Trophoblast cell (in vitro differentiated cells and primary cell): ENCODE measurements at regions not wholly inside any gene's neighbourhood (a gene's known extent, or its start where the extent isn't known, plus 50 kb on each side); places are given as distances from the start of the nearest gene placed in this dataset.
"Not testable (repeated sequence)": the region's sequence is repeated elsewhere in the genome, so short reads cannot be mapped to it uniquely, and the experiment has no call there.

ENCODE experiments used
- DNase-seq, 2 donors: peaks; one replicate each; pipeline ENCODE4 v3.0.0-alpha.2; 2016
- H2AFZ ChIP-seq: 2 replicates; pipeline ENCODE4 v1.6.1; 2013; ENCODE audit warnings: low read length, moderate library complexity, mild to moderate bottlenecking; ENCODE audit not compliant: insufficient read depth, poor library complexity
- H2AK5ac ChIP-seq: 2 replicates; pipeline ENCODE4 v1.6.1; 2013; ENCODE audit warnings: mild to moderate bottlenecking, low read length
- H2BK120ac ChIP-seq: 2 replicates; pipeline ENCODE4 v1.6.1; 2013; ENCODE audit warnings: low read length, mild to moderate bottlenecking, moderate library complexity; ENCODE audit not compliant: insufficient read depth, poor library complexity
- H2BK12ac ChIP-seq: 2 replicates; pipeline ENCODE4 v1.6.1; 2013; ENCODE audit warnings: mild to moderate bottlenecking, low read length, moderate library complexity
- H2BK5ac ChIP-seq: 2 replicates; pipeline ENCODE4 v1.6.1; 2013; ENCODE audit warnings: low read length, low read depth, moderate library complexity, mild to moderate bottlenecking; ENCODE audit not compliant: poor library complexity
- H3K14ac ChIP-seq: 2 replicates; pipeline ENCODE4 v1.6.1; 2013; ENCODE audit warnings: mild to moderate bottlenecking, low read length
- H3K18ac ChIP-seq: 2 replicates; pipeline ENCODE4 v1.6.1; 2013; ENCODE audit warnings: mild to moderate bottlenecking, low read length
- H3K23ac ChIP-seq: 2 replicates; pipeline ENCODE4 v1.6.1; 2013; ENCODE audit warnings: low read length
- H3K27ac ChIP-seq: 2 replicates; pipeline ENCODE4 v1.5.1; 2013; ENCODE audit warnings: low read depth, mild to moderate bottlenecking, inconsistent platforms, low read length, moderate library complexity
- H3K27me3 ChIP-seq: 2 replicates; pipeline ENCODE4 v1.6.1; 2013; ENCODE audit warnings: inconsistent platforms, mild to moderate bottlenecking, low read length, moderate library complexity; ENCODE audit not compliant: insufficient read depth
- H3K36me3 ChIP-seq, 2 experiments: 1 replicate in 1 of 2; 2 replicates in 1 of 2; pipeline ENCODE4 v1.6.1; 2013; ENCODE audit warnings: low read length in 2 of 2, mild to moderate bottlenecking in 2 of 2, moderate library complexity in 1 of 2; ENCODE audit not compliant: insufficient read depth in 2 of 2, control insufficient read depth in 1 of 2
- H3K4ac ChIP-seq: 2 replicates; pipeline ENCODE4 v1.6.1; 2013; ENCODE audit warnings: low read depth, mild to moderate bottlenecking, low read length, moderate library complexity
- H3K4me1 ChIP-seq, 2 experiments: 1 replicate in 1 of 2; 2 replicates in 1 of 2; pipeline ENCODE4 v1.6.1; 2013; ENCODE audit warnings: low read length in 2 of 2, mild to moderate bottlenecking in 2 of 2, moderate library complexity in 1 of 2; ENCODE audit not compliant: insufficient read depth in 2 of 2, control insufficient read depth in 1 of 2
- H3K4me2 ChIP-seq: 2 replicates; pipeline ENCODE4 v1.6.1; 2013; ENCODE audit warnings: inconsistent platforms, mild to moderate bottlenecking, low read length, moderate library complexity
- H3K4me3 ChIP-seq: 2 replicates; pipeline ENCODE4 v1.5.1; 2013; ENCODE audit warnings: mild to moderate bottlenecking, low read depth, low read length, inconsistent platforms
- H3K79me1 ChIP-seq: one replicate; pipeline ENCODE4 v1.6.1; 2013; ENCODE audit warnings: low read length
- H3K79me2 ChIP-seq: 2 replicates; pipeline ENCODE4 v1.6.1; 2013; ENCODE audit warnings: low read length, mild to moderate bottlenecking; ENCODE audit not compliant: control insufficient read depth, insufficient read depth, poor library complexity
- H3K9ac ChIP-seq: 2 replicates; pipeline ENCODE4 v1.6.1; 2013; ENCODE audit warnings: mild to moderate bottlenecking, low read length
- H3K9me3 ChIP-seq: 2 replicates; pipeline ENCODE4 v1.6.1; 2013; ENCODE audit warnings: low read depth, mild to moderate bottlenecking, control low read depth, inconsistent platforms, low read length; ENCODE audit not compliant: insufficient read depth
- H4K12ac ChIP-seq: 2 replicates; pipeline ENCODE4 v1.6.1; 2013; ENCODE audit warnings: low read depth, mild to moderate bottlenecking, low read length, moderate library complexity
- H4K8ac ChIP-seq: 2 replicates; pipeline ENCODE4 v1.6.1; 2013; ENCODE audit warnings: low read depth, mild to moderate bottlenecking, low read length, moderate library complexity
- H4K91ac ChIP-seq: one replicate; pipeline ENCODE4 v1.6.1; 2013; ENCODE audit warnings: low read depth, mild to moderate bottlenecking, low read length, moderate library complexity
- WGBS: extraction: QIAGEN DNeasy Blood & Tissue Kit; methylation state at CpG from one replicate; pipeline ENCODE4 v1.1.7; 2013; ENCODE audit warnings: missing lambda C conversion rate; ENCODE audit not compliant: insufficient read length, insufficient coverage; ENCODE audit errors: extremely low coverage; 5-methylcytosine and 5-hydroxymethylcytosine counted together

DNA sequence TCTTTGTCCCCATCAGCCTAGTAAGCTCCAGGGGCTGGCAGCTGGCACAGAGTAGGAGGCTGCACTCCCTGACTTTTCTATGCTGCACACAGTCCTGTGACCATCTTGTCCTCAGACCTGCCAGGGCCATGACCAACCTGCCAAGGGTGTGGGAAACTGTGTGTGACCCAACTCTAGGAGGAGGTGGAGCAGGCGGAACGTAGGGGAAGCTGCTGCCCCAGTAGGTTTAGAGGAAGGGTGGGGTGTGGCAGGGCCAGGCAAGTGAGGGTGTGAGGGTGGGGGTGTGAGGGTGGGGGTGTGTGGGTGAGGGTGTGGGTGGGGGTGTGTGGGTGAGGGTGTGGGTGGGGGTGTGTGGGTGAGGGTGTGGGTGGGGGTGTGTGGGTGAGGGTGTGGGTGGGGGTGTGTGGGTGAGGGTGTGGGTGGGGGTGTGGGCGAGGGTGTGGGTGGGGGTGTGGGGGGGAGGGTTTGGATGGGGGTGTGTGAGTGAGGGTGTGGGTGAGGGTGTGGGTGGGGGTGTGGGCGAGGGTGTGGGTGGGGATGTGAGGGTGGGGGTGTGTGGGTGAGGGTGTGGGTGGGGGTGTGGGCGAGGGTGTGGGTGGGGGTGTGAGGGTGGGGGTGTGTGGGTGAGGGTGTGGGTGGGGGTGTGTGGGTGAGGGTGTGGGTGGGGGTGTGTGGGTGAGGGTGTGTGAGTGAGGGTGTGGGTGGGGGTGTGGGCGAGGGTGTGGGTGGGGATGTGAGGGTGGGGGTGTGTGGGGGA is 62.4 kb upstream of the THOC3 start:
- not testable (repeated sequence) for H2BK5ac ChIP-seq, H2AK5ac ChIP-seq, H3K27ac ChIP-seq, H3K4ac ChIP-seq, H3K79me2 ChIP-seq, H3K4me1 ChIP-seq, H2AFZ ChIP-seq, H4K12ac ChIP-seq, H3K9ac ChIP-seq, H4K91ac ChIP-seq, H3K4me2 ChIP-seq, DNase-seq, H3K9me3 ChIP-seq, H3K23ac ChIP-seq, H3K18ac ChIP-seq, H3K4me3 ChIP-seq, H4K8ac ChIP-seq, H2BK12ac ChIP-seq, H2BK120ac ChIP-seq, H3K36me3 ChIP-seq, H3K27me3 ChIP-seq, H3K14ac ChIP-seq, H3K79me1 ChIP-seq
- WGBS, result no CpG with 5 or more reads among the region's 6 CpGs

DNA sequence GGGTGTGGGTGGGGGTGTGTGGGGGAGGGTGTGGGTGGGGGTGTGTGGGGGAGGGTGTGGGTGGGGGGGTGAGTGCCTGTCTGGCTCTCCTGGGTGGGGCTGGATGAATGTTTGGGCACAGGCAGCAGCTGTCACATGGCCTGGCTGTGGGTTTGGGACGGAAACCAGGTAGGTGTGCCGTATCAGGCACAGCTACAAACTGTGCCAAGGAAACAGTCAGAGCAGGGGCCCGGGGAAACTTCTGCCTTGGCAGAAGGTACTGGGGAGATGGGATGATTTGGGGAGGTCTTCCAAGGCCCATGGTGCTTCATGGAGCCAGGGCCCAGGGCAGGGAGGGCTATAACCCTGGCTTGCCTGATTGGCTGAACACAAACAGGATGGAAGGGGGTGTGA is 63.0 kb upstream of the THOC3 start:
- not testable (repeated sequence) for DNase-seq, H3K14ac ChIP-seq, H2BK12ac ChIP-seq, H3K9me3 ChIP-seq, H3K27ac ChIP-seq, H2AK5ac ChIP-seq, H3K23ac ChIP-seq, H2BK5ac ChIP-seq, H4K91ac ChIP-seq, H2AFZ ChIP-seq, H3K4me2 ChIP-seq, H4K12ac ChIP-seq, H3K4me1 ChIP-seq, H3K36me3 ChIP-seq, H3K18ac ChIP-seq, H3K27me3 ChIP-seq, H3K79me1 ChIP-seq, H3K9ac ChIP-seq, H2BK120ac ChIP-seq, H3K4ac ChIP-seq, H4K8ac ChIP-seq, H3K79me2 ChIP-seq, H3K4me3 ChIP-seq
- WGBS, result no CpG with 5 or more reads among the region's 3 CpGs

DNA sequence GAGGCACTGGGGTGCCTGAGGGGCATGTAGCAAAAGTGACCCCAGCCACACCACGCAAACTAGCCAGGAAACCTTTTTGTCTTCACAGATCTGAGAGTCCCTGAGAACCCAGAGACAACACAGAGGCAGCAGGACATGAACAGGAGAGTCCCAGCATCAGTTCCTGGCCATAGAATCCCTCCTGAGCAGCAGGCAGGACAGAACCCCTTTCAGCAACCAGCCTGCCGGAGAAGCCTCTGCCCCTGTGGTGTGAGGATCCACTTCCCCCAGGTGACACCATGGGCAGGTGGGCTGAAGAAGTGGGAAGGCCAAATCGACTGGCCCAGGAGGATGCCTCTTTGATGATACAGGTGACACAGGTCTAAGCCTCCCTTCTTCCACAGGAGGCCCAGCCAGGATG is 65.1 kb upstream of the THOC3 start:
- WGBS, result no CpG with 5 or more reads among the region's 3 CpGs

DNA sequence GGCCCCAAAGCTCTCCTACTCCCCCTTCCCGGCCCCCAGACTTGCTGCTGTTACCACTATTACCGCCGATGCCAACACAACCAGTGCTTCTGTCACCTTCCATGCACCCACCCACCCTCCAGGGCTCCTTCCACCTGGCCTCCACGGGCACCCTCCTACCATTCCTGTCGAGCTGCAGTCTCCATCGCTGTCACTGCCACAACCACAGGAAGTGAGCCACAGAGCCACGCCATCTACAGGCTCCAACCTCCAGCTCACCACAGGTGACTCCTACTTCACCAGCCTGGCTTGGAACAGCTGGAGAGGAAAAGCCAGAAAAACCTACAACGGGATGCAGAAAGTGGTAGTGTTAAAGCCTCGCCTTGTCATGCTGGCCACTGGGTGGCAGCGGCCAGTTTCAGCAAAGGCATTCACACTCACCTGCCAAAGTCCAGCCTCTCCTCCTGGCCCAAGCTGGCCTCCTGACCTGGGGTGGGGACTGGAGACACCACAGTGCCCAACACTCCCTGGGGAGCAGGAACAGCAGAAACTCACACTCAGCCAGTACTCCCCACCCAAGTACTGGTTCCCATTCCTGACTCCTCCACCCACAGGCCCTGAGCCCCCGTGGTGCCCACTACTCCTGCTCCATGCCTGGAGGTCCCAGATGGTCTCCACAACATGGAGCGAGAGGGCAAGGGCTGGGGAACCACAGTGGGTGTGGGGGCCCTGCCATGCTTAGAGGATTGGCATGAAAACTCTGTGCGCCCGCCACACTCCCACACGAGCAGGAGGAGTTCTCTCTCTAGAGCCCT is 66.5 kb upstream of the THOC3 start:
- H4K12ac ChIP-seq, H3K4ac ChIP-seq, H3K4me1 ChIP-seq, H3K14ac ChIP-seq, H2AK5ac ChIP-seq, H4K91ac ChIP-seq, H3K18ac ChIP-seq, H3K79me2 ChIP-seq, H3K9ac ChIP-seq, H2BK120ac ChIP-seq, H3K4me3 ChIP-seq, H3K9me3 ChIP-seq, H3K36me3 ChIP-seq, H3K4me2 ChIP-seq, H2AFZ ChIP-seq, H3K27ac ChIP-seq, H2BK12ac ChIP-seq, H4K8ac ChIP-seq, H2BK5ac ChIP-seq, H3K79me1 ChIP-seq, DNase-seq, H3K23ac ChIP-seq, H3K27me3 ChIP-seq: not testable (repeated sequence)
- WGBS, result no CpG with 5 or more reads among the region's 15 CpGs

More for the DNA sequence above, 65.1 kb upstream of the THOC3 start:
- H3K27ac ChIP-seq, H2BK12ac ChIP-seq, H2AFZ ChIP-seq, H3K36me3 ChIP-seq, H3K4ac ChIP-seq, H2AK5ac ChIP-seq, H3K27me3 ChIP-seq, H3K4me1 ChIP-seq, H4K12ac ChIP-seq, H2BK5ac ChIP-seq, H3K14ac ChIP-seq, H3K23ac ChIP-seq, H3K9me3 ChIP-seq, H3K9ac ChIP-seq, H4K91ac ChIP-seq, H4K8ac ChIP-seq, DNase-seq, H3K18ac ChIP-seq, H3K4me3 ChIP-seq, H3K79me1 ChIP-seq, H3K79me2 ChIP-seq, H2BK120ac ChIP-seq, H3K4me2 ChIP-seq: not testable (repeated sequence)
